GM21529 (cell line): ENCODE measurements at regions not wholly inside any gene's neighbourhood (a gene's known extent, or its start where the extent isn't known, plus 50 kb on each side); places are given as distances from the start of the nearest gene placed in this dataset.

Experiments used
- ATAC-seq: cut with Tn5 transposase; IDR thresholded peaks from one replicate; pipeline ENCODE4 v1.9.1; 2021; ENCODE audit not compliant: unreplicated experiment

DNA sequence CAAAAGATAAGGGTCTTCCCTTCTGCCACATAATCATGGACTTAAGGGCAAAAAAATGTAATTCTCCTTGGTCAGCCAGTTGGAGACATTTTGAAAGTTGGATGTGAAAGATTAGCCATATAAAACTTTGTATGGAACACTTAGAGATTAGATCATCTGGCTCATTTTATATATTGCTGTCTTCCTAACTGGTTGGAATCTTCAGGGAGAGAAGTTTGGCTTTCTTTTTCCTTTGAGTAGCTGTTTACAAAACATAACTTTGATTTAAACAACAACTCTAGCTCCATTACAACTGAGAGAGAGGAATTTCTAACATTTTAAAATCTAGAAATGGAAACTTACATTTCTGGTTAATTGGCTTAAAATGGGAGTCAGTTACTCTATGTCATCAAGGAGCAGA lies 132.7 kb downstream of the RDH14 start:
- no peak for ATAC-seq

- ATAC-seq, result no peak
Measured at GRCh38 chr2:18426174-18426573, 134.3 kb downstream of the RDH14 start.

GRCh38 chr2:18425210-18425703 lies 135.2 kb downstream of the RDH14 start:
- no peak for ATAC-seq

- no peak for ATAC-seq
Measured at GRCh38 chr2:18423636-18424035, 136.8 kb downstream of the RDH14 start.

DNA sequence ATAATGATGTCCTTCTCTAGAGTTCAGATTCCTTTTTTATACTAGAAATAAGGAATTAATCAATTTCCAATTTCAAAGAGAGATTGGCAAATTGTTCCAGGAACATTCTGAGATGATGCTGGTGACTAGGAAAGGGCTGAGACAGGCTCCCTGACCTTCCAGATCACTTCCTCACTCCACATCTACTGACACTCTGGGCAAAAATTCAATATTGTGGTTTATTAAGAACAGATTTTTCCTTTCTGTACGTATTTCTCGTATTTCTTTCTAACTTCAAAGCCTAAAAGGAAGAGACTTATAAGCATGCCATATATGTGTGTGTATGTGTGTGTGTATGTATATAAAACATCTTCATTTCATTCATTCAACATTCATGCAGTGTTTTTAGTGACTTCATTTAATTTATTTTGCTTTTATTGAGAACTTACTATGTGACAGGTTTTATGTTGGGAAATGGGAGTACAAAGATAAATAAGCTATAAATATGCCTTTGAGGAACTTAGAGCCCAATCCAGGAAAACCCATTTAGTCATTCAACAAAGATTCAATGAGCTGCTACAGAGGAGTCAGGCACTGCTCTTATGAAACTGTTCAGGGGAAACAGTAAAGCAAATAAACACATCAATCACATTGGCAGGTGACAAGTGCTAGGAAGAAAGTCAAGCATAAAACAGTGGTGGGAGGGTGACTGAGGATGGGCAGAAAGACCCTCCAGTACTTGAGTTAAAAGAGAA lies 137.9 kb downstream of the RDH14 start:
- ATAC-seq, result no peak

GRCh38 chr2:18413676-18414396 lies 146.6 kb downstream of the RDH14 start:
- no peak for ATAC-seq

GRCh38 chr2:18412980-18413675 lies 147.3 kb downstream of the RDH14 start:
- ATAC-seq, result no peak

DNA sequence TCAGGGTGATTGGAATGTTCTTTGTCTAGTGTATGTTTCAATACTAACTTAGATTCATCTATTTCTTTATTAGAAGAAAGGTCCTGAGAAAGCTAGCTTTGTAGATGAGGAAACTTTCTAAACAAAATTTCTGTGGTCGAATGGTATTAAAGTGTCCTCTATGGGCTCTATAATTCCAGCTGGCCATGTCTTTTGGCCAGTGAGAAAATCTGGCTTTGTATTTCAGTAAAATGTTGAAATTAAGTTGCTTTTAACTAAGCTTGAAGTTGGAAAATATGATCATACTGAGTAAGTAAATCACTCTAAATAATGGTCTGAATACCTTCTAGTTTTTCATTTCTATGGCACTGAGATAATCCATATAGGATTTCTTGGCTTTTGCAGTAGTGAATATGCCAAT lies 148.8 kb downstream of the RDH14 start:
- ATAC-seq, result no peak

- no peak for ATAC-seq
Measured at GRCh38 chr2:18410543-18410942, 149.9 kb downstream of the RDH14 start.

- no peak for ATAC-seq
Measured at GRCh38 chr2:18408638-18409037, 151.8 kb downstream of the RDH14 start.

DNA sequence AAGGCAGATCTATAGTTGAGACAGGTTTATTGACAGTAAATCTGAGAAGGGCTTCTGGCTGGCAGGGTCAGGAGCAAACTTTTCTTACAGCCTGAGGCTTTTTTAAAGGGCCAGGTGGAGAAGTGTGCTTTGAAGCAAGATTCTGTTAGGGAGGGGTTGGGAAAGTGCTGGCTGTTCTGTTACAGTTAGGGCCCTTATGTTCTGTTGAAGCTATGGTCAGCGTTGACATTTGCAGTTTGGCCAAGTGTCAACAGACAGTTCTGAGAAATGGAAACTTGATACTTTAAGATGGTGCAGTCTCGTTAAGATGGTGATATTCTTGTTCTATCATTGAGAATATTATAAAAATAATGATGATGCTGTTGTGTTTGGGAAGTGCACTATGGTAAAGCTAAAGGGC lies 154.2 kb downstream of the RDH14 start:
- no peak for ATAC-seq

DNA sequence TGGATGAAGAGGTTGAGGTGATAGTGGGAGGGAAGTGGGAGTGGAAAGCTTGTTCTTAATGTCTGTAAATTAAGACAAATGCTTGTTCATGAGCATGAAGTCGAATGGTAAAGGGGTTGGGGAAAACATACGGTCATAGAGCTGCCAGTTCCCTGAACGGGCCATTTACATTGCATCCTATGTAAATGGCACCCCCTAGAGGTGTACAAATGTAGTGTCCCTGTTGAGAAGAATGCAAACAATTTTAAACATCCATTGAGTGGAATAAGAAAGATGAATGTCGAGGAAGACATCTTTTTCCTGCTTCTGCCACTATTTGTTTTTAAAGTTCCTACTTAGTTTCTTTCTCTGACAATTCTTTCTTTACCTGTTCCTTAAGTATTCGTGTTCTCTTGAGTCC lies 155.7 kb downstream of the RDH14 start:
- peak; percentile 49 for ATAC-seq

DNA sequence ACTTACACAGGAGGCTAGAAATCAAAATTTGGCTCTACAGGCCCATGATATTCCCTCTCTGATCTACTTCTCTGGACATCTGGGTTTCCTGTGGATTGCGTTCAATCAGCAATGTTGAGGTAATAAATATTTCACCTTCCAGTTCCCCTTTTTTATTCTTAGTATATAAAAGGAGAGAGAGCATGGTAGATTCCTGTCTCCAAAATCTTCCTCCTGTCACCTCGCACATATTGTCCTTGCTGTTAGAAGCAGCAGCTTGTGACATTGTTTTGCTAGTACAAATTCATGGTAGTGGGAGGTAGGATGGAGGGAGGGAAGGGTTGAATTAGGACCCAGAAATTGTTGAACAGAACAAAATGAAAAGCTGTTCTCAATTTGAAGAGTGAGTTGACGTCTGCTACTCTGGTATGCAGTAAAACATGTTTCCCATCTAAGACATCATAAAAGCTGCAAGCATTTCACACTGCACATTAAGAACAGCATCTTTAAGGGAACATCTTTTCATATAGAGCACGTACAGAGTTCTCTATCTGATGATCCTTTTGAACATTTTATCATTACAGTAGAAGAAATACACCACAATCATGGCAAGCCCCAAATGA lies 156.4 kb downstream of the RDH14 start:
- ATAC-seq, result no peak

DNA sequence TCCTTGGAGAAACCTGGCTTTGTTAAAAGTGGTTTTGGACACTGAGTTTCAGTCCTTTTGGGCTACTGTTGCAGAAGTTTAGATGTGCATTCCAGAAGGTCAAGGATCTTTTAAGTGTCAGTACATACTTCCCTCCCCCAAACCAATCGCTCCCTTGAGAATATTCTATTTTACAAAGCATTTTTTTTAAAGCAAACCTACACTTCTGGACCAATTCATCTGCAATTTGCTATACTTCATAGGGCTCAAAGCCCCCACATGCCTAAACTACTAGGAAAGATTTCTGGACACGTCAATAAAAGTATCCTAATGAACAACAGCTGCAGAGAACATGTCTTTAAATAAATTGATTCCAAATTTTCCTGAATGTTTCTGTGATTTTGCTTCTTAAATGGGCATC lies 157.6 kb downstream of the RDH14 start:
- ATAC-seq, result no peak

DNA sequence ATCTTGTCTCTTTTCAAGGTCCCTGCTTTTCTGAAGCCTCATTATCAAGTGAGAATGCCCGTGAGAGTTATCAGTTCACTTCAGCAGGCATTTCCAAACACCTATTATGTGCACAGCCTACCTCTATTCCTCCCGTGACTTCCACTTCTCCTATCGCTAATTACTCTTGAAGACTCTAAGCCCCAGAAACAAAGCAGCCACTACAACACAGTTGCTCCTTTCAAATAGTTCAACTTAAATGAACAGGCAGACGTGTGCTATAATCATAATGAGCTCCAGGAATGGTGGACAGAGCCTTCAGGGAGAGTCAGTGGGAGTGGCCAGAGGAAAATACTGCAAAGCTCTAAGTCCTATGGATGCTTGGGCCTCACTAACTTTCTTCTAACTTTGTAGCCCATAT lies 159.0 kb downstream of the RDH14 start:
- ATAC-seq, result no peak

- ATAC-seq, result no peak
Measured at GRCh38 chr2:18399601-18400000, 160.9 kb downstream of the RDH14 start.

DNA sequence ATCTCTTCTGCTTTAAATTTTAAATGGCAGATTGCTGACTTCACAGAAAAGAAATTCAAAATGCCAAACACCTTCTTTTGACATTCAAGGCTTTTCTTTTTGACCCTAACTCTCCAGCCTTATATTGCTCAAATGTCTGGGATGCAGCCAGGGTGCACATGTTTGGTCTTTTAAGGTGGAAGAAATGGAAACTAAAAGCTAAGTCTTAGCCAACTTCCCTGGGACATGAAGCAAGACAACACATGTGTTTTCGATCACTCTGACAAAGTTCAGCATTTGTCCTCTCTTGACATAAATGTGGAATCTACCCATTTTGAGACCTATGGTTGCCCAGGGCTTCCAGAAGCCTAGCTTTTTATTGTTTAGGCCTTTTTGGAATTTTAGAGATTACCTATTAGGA lies 161.6 kb downstream of the RDH14 start:
- ATAC-seq, result no peak

DNA sequence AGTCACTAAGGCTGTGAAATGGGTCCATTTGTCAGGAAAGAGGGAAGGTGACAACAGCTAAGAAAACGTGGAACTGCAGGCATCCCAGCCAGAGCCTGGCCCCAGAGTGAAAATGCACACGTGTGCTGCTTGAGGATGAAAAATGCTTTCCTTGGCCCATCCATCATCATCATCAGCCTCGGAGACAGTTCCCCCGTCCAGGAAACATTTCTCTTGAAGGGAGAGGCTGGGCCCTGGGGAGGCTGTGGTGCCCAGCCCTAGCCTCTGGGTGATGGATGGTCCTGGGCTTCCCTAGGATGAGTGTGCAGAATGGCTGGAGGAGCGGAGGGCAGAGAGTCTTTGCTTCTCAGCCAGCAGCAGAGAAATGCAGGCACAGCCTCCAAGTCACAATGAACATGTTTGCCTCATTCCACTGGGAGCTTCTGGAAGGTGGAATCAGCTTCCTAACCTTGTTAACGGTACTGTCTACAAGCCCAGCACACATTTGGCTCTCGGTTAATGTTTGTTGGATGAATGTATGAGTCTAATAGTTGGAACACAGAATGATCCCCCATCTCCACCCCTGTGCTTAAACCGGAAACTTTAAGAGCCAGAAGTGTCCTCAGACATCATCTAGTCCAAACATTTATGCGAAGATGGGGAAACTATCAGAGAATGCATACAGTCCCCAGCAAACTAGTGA lies 164.0 kb downstream of the RDH14 start:
- ATAC-seq, result no peak

- ATAC-seq, result no peak
Measured at GRCh38 chr2:18395555-18395954, 164.9 kb downstream of the RDH14 start.

- peak; percentile 92 for ATAC-seq
Measured at GRCh38 chr2:18387441-18388206, 172.8 kb downstream of the RDH14 start.
